ENCODE measurements at regions not wholly inside any gene's neighbourhood (a gene's known extent, or its start where the extent isn't known, plus 50 kb on each side); places are given as distances from the start of the nearest gene placed in this dataset.

DNA sequence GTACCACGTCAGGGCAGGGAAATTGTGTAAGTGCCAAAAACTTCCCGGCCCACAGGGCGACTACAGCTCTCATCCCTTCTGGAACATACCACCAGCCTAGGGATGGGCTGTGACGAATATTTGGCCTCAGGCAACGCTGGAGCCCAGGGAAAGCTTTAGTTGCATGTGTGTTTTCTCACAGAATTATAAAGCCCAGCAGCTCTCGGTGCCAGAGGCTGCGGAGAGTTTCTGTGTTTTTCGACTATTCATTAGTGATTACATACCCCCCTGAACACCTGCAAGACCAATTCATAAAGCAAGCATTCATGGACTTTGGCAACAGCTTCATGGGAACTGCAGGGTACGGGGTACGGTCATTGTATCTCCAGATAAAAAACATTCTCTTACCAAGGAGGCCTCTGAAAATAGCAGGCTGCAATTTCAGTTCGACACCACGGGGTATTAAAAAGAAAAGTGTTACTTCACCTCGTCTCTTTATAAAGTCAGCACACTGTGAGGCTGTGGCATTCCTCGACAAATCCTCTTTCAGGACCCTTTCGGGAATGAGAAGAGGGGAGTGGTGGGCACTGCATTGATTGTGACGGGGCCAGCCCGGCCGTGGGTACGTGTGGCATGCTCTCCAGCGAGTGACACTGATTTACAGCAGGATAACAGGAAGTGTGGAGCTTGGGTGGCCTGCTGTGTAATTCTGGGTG, 243.6 kb upstream of the SORL1-AS1 start:
- Histone ChIP-seq H3K36me3 (no peaks in the 10 kb centered on the region), H3K4me1 (peaks cover 13% of the 10 kb centered on the region), H3K9me3 (no peaks in the 10 kb centered on the region), H3K4me3 (ENCODE audit: low read depth, low read length) (no peak overlapping the region), H3K27me3 (no peaks in the 10 kb centered on the region)
- no peak for DNase-seq
- TF ChIP-seq, protein P1, sequence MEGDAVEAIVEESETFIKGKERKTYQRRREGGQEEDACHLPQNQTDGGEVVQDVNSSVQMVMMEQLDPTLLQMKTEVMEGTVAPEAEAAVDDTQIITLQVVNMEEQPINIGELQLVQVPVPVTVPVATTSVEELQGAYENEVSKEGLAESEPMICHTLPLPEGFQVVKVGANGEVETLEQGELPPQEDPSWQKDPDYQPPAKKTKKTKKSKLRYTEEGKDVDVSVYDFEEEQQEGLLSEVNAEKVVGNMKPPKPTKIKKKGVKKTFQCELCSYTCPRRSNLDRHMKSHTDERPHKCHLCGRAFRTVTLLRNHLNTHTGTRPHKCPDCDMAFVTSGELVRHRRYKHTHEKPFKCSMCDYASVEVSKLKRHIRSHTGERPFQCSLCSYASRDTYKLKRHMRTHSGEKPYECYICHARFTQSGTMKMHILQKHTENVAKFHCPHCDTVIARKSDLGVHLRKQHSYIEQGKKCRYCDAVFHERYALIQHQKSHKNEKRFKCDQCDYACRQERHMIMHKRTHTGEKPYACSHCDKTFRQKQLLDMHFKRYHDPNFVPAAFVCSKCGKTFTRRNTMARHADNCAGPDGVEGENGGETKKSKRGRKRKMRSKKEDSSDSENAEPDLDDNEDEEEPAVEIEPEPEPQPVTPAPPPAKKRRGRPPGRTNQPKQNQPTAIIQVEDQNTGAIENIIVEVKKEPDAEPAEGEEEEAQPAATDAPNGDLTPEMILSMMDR (IDR thresholded peaks at IDR 0.05; ENCODE audit: low read depth, low read length) = no peak

DNA sequence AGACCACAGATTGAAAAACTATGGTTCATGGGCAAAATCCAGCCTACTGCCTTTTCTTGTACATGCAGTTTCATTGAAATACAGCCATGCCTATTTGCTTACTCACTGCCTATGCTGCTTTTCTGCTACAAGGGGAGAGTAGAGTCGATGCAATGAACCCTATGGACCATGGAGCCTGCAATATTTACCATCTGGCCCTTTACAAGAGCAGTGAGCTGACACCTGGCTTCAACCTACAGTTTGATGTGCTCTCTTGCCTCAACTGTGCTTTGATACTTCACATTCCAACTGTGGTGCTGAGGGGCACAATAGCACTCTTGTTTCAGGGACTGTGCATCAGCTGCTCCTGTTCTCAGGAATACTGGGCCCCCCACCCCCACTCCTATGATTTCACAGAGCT, 239.5 kb upstream of the SORL1-AS1 start:
- DNase-seq = no peak
- H3K4me3 ChIP-seq (ENCODE audit: low read depth, low read length) = no peak overlapping the region
- H3K4me1 ChIP-seq = peaks cover 11% of the 10 kb centered on the region
- no peaks in the 10 kb centered on the region for H3K9me3 ChIP-seq
- H3K27me3 ChIP-seq = no peaks in the 10 kb centered on the region
- TF ChIP-seq, protein P1 (IDR thresholded peaks at IDR 0.05; ENCODE audit: low read depth, low read length) = no peak
- H3K36me3 ChIP-seq = no peaks in the 10 kb centered on the region

GRCh38 chr11:121688860-121689614, 236.3 kb upstream of the SORL1-AS1 start:
- no peaks in the 10 kb centered on the region for H3K36me3 ChIP-seq
- DNase-seq = no peak
- no peaks in the 10 kb centered on the region for H3K9me3 ChIP-seq
- H3K27me3 ChIP-seq = no peaks in the 10 kb centered on the region
- no peaks in the 10 kb centered on the region for H3K4me1 ChIP-seq
- TF ChIP-seq, protein P1 (IDR thresholded peaks at IDR 0.05; ENCODE audit: low read depth, low read length) = no peak
- no peak overlapping the region for H3K4me3 ChIP-seq (ENCODE audit: low read depth, low read length)

- TF ChIP-seq, protein P1 (IDR thresholded peaks at IDR 0.05; ENCODE audit: low read depth, low read length) = no peak
- Histone ChIP-seq H3K27me3 (no peaks in the 10 kb centered on the region), H3K36me3 (no peaks in the 10 kb centered on the region), H3K4me3 (ENCODE audit: low read depth, low read length) (no peak overlapping the region), H3K9me3 (no peaks in the 10 kb centered on the region), H3K4me1 (no peaks in the 10 kb centered on the region)
- no peak for DNase-seq
Observed at GRCh38 chr11:121688055-121688491, 235.3 kb upstream of the SORL1-AS1 start.

- TF ChIP-seq, protein P1 (IDR thresholded peaks at IDR 0.05; ENCODE audit: low read depth, low read length) = no peak
- no peak for DNase-seq
Observed at GRCh38 chr11:121683791-121684190, 231.0 kb upstream of the SORL1-AS1 start.

More at GRCh38 chr11:121683791-121684190, 231.0 kb upstream of the SORL1-AS1 start:
- Histone ChIP-seq H3K9me3 (no peaks in the 10 kb centered on the region), H3K27me3 (no peaks in the 10 kb centered on the region), H3K4me3 (ENCODE audit: low read depth, low read length) (no peak overlapping the region), H3K36me3 (no peaks in the 10 kb centered on the region), H3K4me1 (no peaks in the 10 kb centered on the region)
